IMR-90 (cell line): ENCODE measurements at regions not wholly inside any gene's neighbourhood (a gene's known extent, or its start where the extent isn't known, plus 50 kb on each side); places are given as distances from the start of the nearest gene placed in this dataset.

Experiments
- ATAC-seq: fragments of 200-7000 bp; cut with Tn5 transposase; 2 replicates; pipeline ENCODE4 v1.9.1; 2020; ENCODE audit warnings: low read depth, mild to moderate bottlenecking, moderate library complexity
- BruUV-seq: library from RNA; stranded (reverse); fragments of 400-500 nt; replicated peaks from 2 replicates; lab custom pipeline; 2021; lab: Mats Ljungman, UMichigan
- CTCF ChIA-PET: fragments of 300-600 bp; formaldehyde crosslinking; extraction: SDS; loops from one replicate; lab custom pipeline; 2021; ENCODE audit warnings: antibody characterized with exemption; lab: Yijun Ruan, JAX
- POLR2A ChIA-PET: fragments of 300-600 bp; sonication (Branson Sonifier 250); formaldehyde crosslinking; loops from one replicate; lab custom pipeline; 2022; ENCODE audit warnings: antibody characterized with exemption; ENCODE audit not compliant: unreplicated experiment; lab: Charles Lee
- DNase-seq: peaks from one replicate; pipeline ENCODE4 v3.0.0; 2013
- H2AFZ ChIP-seq: replicated peaks from 2 replicates; pipeline ENCODE3; 2013; ENCODE audit warnings: low read length, mild to moderate bottlenecking; ENCODE audit not compliant: poor library complexity
- H2AK5ac ChIP-seq: 2 replicates; pipeline ENCODE4 v1.6.1; 2013; ENCODE audit warnings: low read depth, low read length, inconsistent platforms
- H2AK9ac ChIP-seq: replicated peaks from 2 replicates; pipeline ENCODE3; 2013; ENCODE audit warnings: mild to moderate bottlenecking, low read depth, low read length, moderate library complexity; ENCODE audit not compliant: poor library complexity
- H2BK120ac ChIP-seq: 2 replicates; pipeline ENCODE4 v1.6.1; 2013; ENCODE audit warnings: low read depth, low read length, inconsistent platforms
- H2BK15ac ChIP-seq: 3 replicates; pipeline ENCODE4 v1.6.1; 2013; ENCODE audit warnings: low read depth, low read length, inconsistent platforms
- H2BK20ac ChIP-seq: 2 replicates; pipeline ENCODE4 v1.6.1; 2013; ENCODE audit warnings: low read depth, mild to moderate bottlenecking, inconsistent platforms, low read length, moderate library complexity
- H2BK5ac ChIP-seq: 2 replicates; pipeline ENCODE4 v1.6.1; 2013; ENCODE audit warnings: mild to moderate bottlenecking, low read depth, low read length, inconsistent platforms; ENCODE audit not compliant: poor library complexity, severe bottlenecking
- H3K14ac ChIP-seq: replicated peaks from 2 replicates; pipeline ENCODE4 v1.6.1; 2013; ENCODE audit warnings: low read depth, low read length, inconsistent platforms
- H3K18ac ChIP-seq: 2 replicates; pipeline ENCODE4 v1.6.1; 2013; ENCODE audit warnings: low read depth, low read length, control low read depth
- H3K23ac ChIP-seq: 2 replicates; pipeline ENCODE4 v1.6.1; 2013; ENCODE audit warnings: low read depth, low read length, inconsistent platforms
- H3K27ac ChIP-seq: 2 replicates; pipeline ENCODE4 v1.5.1; 2013; ENCODE audit warnings: mild to moderate bottlenecking, control low read depth, low read length; ENCODE audit not compliant: insufficient read depth
- H3K27me3 ChIP-seq: 2 replicates; pipeline ENCODE4 v1.6.1; 2013; ENCODE audit warnings: low read length; ENCODE audit not compliant: control insufficient read depth, insufficient read depth
- H3K36me3 ChIP-seq: 2 replicates; pipeline ENCODE4 v1.6.1; 2013; ENCODE audit warnings: low read length, mixed read lengths; ENCODE audit not compliant: control insufficient read depth, insufficient read depth
- H3K4ac ChIP-seq: 2 replicates; pipeline ENCODE4 v1.6.1; 2013; ENCODE audit warnings: low read depth, low read length, inconsistent platforms
- H3K4me1 ChIP-seq: 2 replicates; pipeline ENCODE4 v1.6.1; 2013; ENCODE audit warnings: low read length, mixed read lengths; ENCODE audit not compliant: control insufficient read depth, insufficient read depth
- H3K4me2 ChIP-seq: 2 replicates; pipeline ENCODE4 v1.6.1; 2013; ENCODE audit warnings: low read depth, mild to moderate bottlenecking, control low read depth, low read length, moderate library complexity
- H3K4me3 ChIP-seq: 2 replicates; pipeline ENCODE4 v1.5.1; 2013; ENCODE audit warnings: low read depth, mild to moderate bottlenecking, control low read depth, low read length, moderate library complexity; ENCODE audit not compliant: insufficient read depth
- H3K56ac ChIP-seq: 2 replicates; pipeline ENCODE4 v1.6.1; 2013; ENCODE audit warnings: low read length, inconsistent platforms; ENCODE audit not compliant: insufficient read depth; ENCODE audit errors: extremely low read depth
- H3K79me1 ChIP-seq, 2 experiments: 2 replicates each; pipeline ENCODE4 v1.6.1; 2013; ENCODE audit warnings: low read length in 2 of 2, inconsistent platforms in 1 of 2, low read depth in 1 of 2
- H3K9ac ChIP-seq: 2 replicates; pipeline ENCODE4 v1.6.1; 2013; ENCODE audit warnings: low read depth, low read length, control low read depth
- H3K9me1 ChIP-seq: 2 replicates; pipeline ENCODE4 v1.6.1; 2013; ENCODE audit warnings: low read length, inconsistent platforms; ENCODE audit not compliant: insufficient read depth
- H3K9me3 ChIP-seq: 2 replicates; pipeline ENCODE4 v1.6.1; 2013; ENCODE audit warnings: low read length; ENCODE audit not compliant: control insufficient read depth, insufficient read depth
- H4K20me1 ChIP-seq: 2 replicates; pipeline ENCODE4 v1.6.1; 2013; ENCODE audit warnings: low read length, inconsistent platforms; ENCODE audit not compliant: insufficient read depth
- H4K5ac ChIP-seq: 2 replicates; pipeline ENCODE4 v1.6.1; 2013; ENCODE audit warnings: mild to moderate bottlenecking, low read depth, low read length, control low read depth
- H4K8ac ChIP-seq, 2 experiments: 2 replicates each; pipeline ENCODE4 v1.6.1; 2013; ENCODE audit warnings: low read depth in 2 of 2, low read length in 2 of 2, control low read depth in 1 of 2, inconsistent platforms in 1 of 2
- H4K91ac ChIP-seq: 2 replicates; pipeline ENCODE4 v1.6.1; 2013; ENCODE audit warnings: low read depth, low read length, inconsistent platforms; ENCODE audit not compliant: insufficient read depth
- BHLHE40 ChIP-seq: fragments of 150-350 bp; IDR thresholded peaks from 2 replicates; pipeline ENCODE4 v1.6.1; 2016; ENCODE audit warnings: mild to moderate bottlenecking, low read depth, low read length
- CEBPB ChIP-seq: IDR thresholded peaks from 2 replicates; pipeline ENCODE4 v1.6.1; 2012; ENCODE audit warnings: low read depth, low read length, improper control_type of control experiment
- FOS ChIP-seq: fragments of 150-350 bp; IDR thresholded peaks from 2 replicates; pipeline ENCODE4 v1.6.1; 2016; ENCODE audit warnings: low read depth, low read length
- MAFK ChIP-seq: IDR thresholded peaks from 2 replicates; pipeline ENCODE4 v1.6.1; 2012; ENCODE audit warnings: low read depth, low read length, improper control_type of control experiment
- MAZ ChIP-seq: IDR thresholded peaks from 2 replicates; pipeline ENCODE4 v1.6.1; 2012; ENCODE audit warnings: low read depth, mild to moderate bottlenecking, low read length, improper control_type of control experiment, moderate library complexity, borderline replicate concordance
- MXI1 ChIP-seq: IDR thresholded peaks from 2 replicates; pipeline ENCODE4 v1.6.1; 2012; ENCODE audit warnings: low read depth, mild to moderate bottlenecking, low read length, moderate library complexity, borderline replicate concordance
- NFE2L2 ChIP-seq: fragments of 150-350 bp; IDR thresholded peaks from 2 replicates; pipeline ENCODE4 v1.6.1; 2016; ENCODE audit warnings: low read depth, mild to moderate bottlenecking, low read length
- POLR2A ChIP-seq: IDR thresholded peaks from 2 replicates; pipeline ENCODE4 v1.6.1; 2012; ENCODE audit warnings: mild to moderate bottlenecking, low read depth, low read length
- RAD21 ChIP-seq: IDR thresholded peaks from 2 replicates; pipeline ENCODE4 v1.6.1; 2012; ENCODE audit warnings: low read length, improper control_type of control experiment
- RCOR1 ChIP-seq: IDR thresholded peaks from 2 replicates; pipeline ENCODE4 v1.6.1; 2012; ENCODE audit warnings: mild to moderate bottlenecking, low read length, improper control_type of control experiment; ENCODE audit not compliant: insufficient replicate concordance
- SMC3 ChIP-seq: fragments of 150-350 bp; IDR thresholded peaks from 2 replicates; pipeline ENCODE4 v1.6.1; 2016; ENCODE audit warnings: low read depth, mild to moderate bottlenecking, antibody characterized with exemption, low read length, moderate library complexity
- WGBS, 2 experiments: methylation state at CpG; one replicate each; pipeline versions ENCODE4 v1.1.5 to v1.1.7; 2013; ENCODE audit warnings: missing lambda C conversion rate in 2 of 2; ENCODE audit not compliant: insufficient read length in 1 of 2; ENCODE audit errors: extremely low coverage in 2 of 2; 5-methylcytosine and 5-hydroxymethylcytosine counted together
- dilution Hi-C: fragments of 300-500 bp; cut with HindIII; formaldehyde crosslinking; loops from one replicate; pipeline ENCODE4 v1.14.3; 2018; ENCODE audit warnings: low sequenced_read_pairs; ENCODE audit not compliant: unreplicated experiment
- in situ Hi-C: fragments of 300-500 bp; cut with MboI; formaldehyde crosslinking; loops from 3 replicates; pipeline ENCODE4 v1.14.3; 2019; ENCODE audit warnings: low sequenced_read_pairs, inconsistent platforms, mixed read lengths
- intact Hi-C: fragments of 100-400 bp; cut with micrococcal nuclease; formaldehyde crosslinking; loops from 2 replicates; pipeline ENCODE4 v1.10.0; 2022
- TF ChIP-seq, protein P1 (sequence below): fragments of 150-350 bp; IDR thresholded peaks from 2 replicates; pipeline ENCODE4 v1.6.1; 2017; ENCODE audit warnings: mild to moderate bottlenecking, antibody characterized with exemption, low read length, low read depth

DNA sequence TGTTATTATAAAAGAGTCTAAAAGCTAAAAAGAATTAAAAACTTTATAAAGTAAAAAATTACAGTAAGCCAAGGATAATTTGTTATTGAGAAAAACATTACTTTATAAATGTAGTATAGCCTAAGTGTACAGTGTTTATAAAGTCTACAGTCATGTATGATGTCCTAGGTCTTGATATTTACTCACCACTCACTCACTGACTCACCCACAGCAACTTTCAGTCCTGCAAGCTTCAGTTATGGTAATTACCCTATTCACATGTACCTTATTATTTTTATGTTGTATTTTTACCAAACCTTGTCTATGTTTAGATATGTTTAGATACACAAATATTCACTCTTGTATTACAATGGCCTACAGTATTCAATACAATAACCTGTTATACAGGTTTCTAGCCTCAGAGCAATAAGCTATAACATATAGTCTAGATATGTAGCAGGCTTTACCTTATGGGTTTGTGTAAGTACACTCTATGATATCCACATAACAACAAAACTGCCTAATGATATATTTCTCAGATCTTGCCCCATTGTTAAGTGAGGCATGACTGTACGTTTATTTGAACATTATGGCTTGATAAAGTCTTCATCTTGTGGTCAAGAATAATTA lies 113.7 kb upstream of the KITLG start:
- Histone ChIP-seq H4K91ac (no peak overlapping the region), H2BK20ac (no peak overlapping the region), H3K23ac (no peak overlapping the region), H3K36me3 (no peaks in the 10 kb centered on the region), H3K4me3 (no peak overlapping the region), H3K9ac (no peak overlapping the region), H3K27me3 (no peaks in the 10 kb centered on the region), H4K5ac (no peak overlapping the region), H3K4me1 (no peaks in the 10 kb centered on the region), H2AK5ac (no peak overlapping the region), H3K56ac (no peak overlapping the region), H2BK15ac (no peak overlapping the region), H2AK9ac (no peak overlapping the region), H3K4ac (no peak overlapping the region), H3K27ac (no peak overlapping the region), H3K79me1 (no peaks in the 10 kb centered on the region), H3K9me1 (no peaks in the 10 kb centered on the region), H3K18ac (no peak overlapping the region), H4K8ac (no peak overlapping the region), H3K4me2 (no peak overlapping the region), H2AFZ (no peak overlapping the region), H3K14ac (no peak overlapping the region), H2BK120ac (no peak overlapping the region), H3K9me3 (no peaks in the 10 kb centered on the region; the same call in 1 of the 2 replicates), H2BK5ac (no peak overlapping the region), H4K20me1 (no peaks in the 10 kb centered on the region)
- dilution Hi-C loops: no loop called here
- CTCF ChIA-PET: no interaction called here
- TF ChIP-seq BHLHE40 (no peak), MAFK (no peak), MXI1 (no peak), RAD21 (no peak), RCOR1 (no peak), SMC3 (no peak), POLR2A (no peak), NFE2L2 (no peak), FOS (no peak), CEBPB (no peak), MAZ (no peak)
- TF ChIP-seq, protein P1, sequence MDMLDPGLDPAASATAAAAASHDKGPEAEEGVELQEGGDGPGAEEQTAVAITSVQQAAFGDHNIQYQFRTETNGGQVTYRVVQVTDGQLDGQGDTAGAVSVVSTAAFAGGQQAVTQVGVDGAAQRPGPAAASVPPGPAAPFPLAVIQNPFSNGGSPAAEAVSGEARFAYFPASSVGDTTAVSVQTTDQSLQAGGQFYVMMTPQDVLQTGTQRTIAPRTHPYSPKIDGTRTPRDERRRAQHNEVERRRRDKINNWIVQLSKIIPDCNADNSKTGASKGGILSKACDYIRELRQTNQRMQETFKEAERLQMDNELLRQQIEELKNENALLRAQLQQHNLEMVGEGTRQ: no peak
- POLR2A ChIA-PET: no interaction called here
- no TSS peak for BruUV-seq
- intact Hi-C loops: no loop called here
- in situ Hi-C loops: no loop called here
- DNase-seq (peak; percentile 65), ATAC-seq (peak; percentile 72)
- WGBS, 2 experiments: no CpG with 5 or more reads among the region's 1 CpG
